Umbilical cord (tissue), 1 donor: ENCODE measurements at regions not wholly inside any gene's neighbourhood (a gene's known extent, or its start where the extent isn't known, plus 50 kb on each side); places are given as distances from the start of the nearest gene placed in this dataset.
"Not testable (repeated sequence)": the region's sequence is repeated elsewhere in the genome, so short reads cannot be mapped to it uniquely, and the experiment has no call there.

ENCODE experiments used
- DNase-seq: peaks from one replicate; pipeline ENCODE4 v3.0.0-alpha.2; 2015; ENCODE audit warnings: low spot score

GRCh38 chr6:15739353-15739752, 76.5 kb upstream of the DTNBP1 start:
- DNase-seq: no peak

GRCh38 chr6:15738195-15738594, 75.4 kb upstream of the DTNBP1 start:
- DNase-seq: not testable (repeated sequence)

- DNase-seq: no peak
Observed at GRCh38 chr6:15736297-15736696, 73.5 kb upstream of the DTNBP1 start.

GRCh38 chr6:15735567-15736265, 72.9 kb upstream of the DTNBP1 start:
- peak; percentile 52 for DNase-seq

- DNase-seq: no peak
Observed at GRCh38 chr6:15734118-15734897, 71.5 kb upstream of the DTNBP1 start.

- no peak for DNase-seq
Observed at GRCh38 chr6:15730922-15731321, 68.1 kb upstream of the DTNBP1 start.

- DNase-seq: no peak
Observed at GRCh38 chr6:15730442-15730841, 67.6 kb upstream of the DTNBP1 start.

GRCh38 chr6:15722731-15723130, 59.9 kb upstream of the DTNBP1 start:
- DNase-seq: no peak

GRCh38 chr6:15716889-15717288, 54.1 kb upstream of the DTNBP1 start:
- DNase-seq: no peak

- peak; percentile 15 for DNase-seq
Observed at GRCh38 chr6:15715851-15716250, 53.0 kb upstream of the DTNBP1 start.

- no peak for DNase-seq
Observed at GRCh38 chr6:15715060-15715459, 52.2 kb upstream of the DTNBP1 start.

GRCh38 chr6:15714658-15715057, 51.8 kb upstream of the DTNBP1 start:
- DNase-seq: no peak

GRCh38 chr6:15713325-15713724, 50.5 kb upstream of the DTNBP1 start:
- no peak for DNase-seq

- peak; percentile 27 for DNase-seq
Observed at GRCh38 chr6:15712797-15713196, 50.0 kb upstream of the DTNBP1 start.
